Left ventricle myocardium inferior (tissue), 1 donor: ENCODE measurements at regions not wholly inside any gene's neighbourhood (a gene's known extent, or its start where the extent isn't known, plus 50 kb on each side); places are given as distances from the start of the nearest gene placed in this dataset.

Experiments used
- DNase-seq: peaks from one replicate; pipeline ENCODE4 v3.0.0-alpha.2; 2020
- H3K27ac ChIP-seq: fragments of 200-600 bp; replicated peaks from 2 replicates; pipeline ENCODE4 v1.8.0; 2021
- H3K27me3 ChIP-seq: fragments of 200-600 bp; 2 replicates; pipeline ENCODE4 v1.8.0; 2021; ENCODE audit warnings: low read depth
- H3K36me3 ChIP-seq: fragments of 200-600 bp; 2 replicates; pipeline ENCODE4 v1.8.0; 2021
- H3K4me1 ChIP-seq: fragments of 200-600 bp; 2 replicates; pipeline ENCODE4 v1.8.0; 2021
- H3K4me3 ChIP-seq: fragments of 200-600 bp; 2 replicates; pipeline ENCODE4 v1.8.0; 2021; ENCODE audit warnings: mild to moderate bottlenecking, moderate library complexity
- H3K9me3 ChIP-seq: fragments of 200-600 bp; replicated peaks from 2 replicates; pipeline ENCODE4 v1.8.0; 2021
- intact Hi-C: fragments of 100-400 bp; cut with micrococcal nuclease; formaldehyde crosslinking; loops from one replicate; pipeline ENCODE4 v1.11.0; 2022
- TF ChIP-seq, protein P1 (sequence below): fragments of 200-600 bp; IDR thresholded peaks from 2 replicates; pipeline ENCODE4 v1.8.0; 2021; ENCODE audit warnings: antibody characterized with exemption, mild to moderate bottlenecking, borderline replicate concordance
- donor health status: DM: no; HTN: yes; CAD: no; lungs with severe emphysema.

- no peaks in the 10 kb centered on the region for H3K36me3 ChIP-seq
- H3K4me1 ChIP-seq: peaks cover 76% of the 10 kb centered on the region
- H3K4me3 ChIP-seq: no peak overlapping the region
- no peaks in the 10 kb centered on the region for H3K9me3 ChIP-seq
- TF ChIP-seq, protein P1, sequence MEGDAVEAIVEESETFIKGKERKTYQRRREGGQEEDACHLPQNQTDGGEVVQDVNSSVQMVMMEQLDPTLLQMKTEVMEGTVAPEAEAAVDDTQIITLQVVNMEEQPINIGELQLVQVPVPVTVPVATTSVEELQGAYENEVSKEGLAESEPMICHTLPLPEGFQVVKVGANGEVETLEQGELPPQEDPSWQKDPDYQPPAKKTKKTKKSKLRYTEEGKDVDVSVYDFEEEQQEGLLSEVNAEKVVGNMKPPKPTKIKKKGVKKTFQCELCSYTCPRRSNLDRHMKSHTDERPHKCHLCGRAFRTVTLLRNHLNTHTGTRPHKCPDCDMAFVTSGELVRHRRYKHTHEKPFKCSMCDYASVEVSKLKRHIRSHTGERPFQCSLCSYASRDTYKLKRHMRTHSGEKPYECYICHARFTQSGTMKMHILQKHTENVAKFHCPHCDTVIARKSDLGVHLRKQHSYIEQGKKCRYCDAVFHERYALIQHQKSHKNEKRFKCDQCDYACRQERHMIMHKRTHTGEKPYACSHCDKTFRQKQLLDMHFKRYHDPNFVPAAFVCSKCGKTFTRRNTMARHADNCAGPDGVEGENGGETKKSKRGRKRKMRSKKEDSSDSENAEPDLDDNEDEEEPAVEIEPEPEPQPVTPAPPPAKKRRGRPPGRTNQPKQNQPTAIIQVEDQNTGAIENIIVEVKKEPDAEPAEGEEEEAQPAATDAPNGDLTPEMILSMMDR: no peak
- DNase-seq: no peak
- H3K27ac ChIP-seq: peak overlapping the region; percentile 86
- H3K27me3 ChIP-seq: no peaks in the 10 kb centered on the region
- intact Hi-C loops: no loop called here
These were observed 142.4 kb downstream of the PLPP3 start for GRCh38 chr1:56436912-56437417.

GRCh38 chr1:56436296-56436695, 143.1 kb downstream of the PLPP3 start:
- intact Hi-C loops: no loop called here
- Histone ChIP-seq H3K36me3 (no peaks in the 10 kb centered on the region), H3K9me3 (no peaks in the 10 kb centered on the region), H3K4me1 (peaks cover 78% of the 10 kb centered on the region), H3K27ac (peak overlapping the region; percentile 86), H3K27me3 (no peaks in the 10 kb centered on the region), H3K4me3 (no peak overlapping the region)
- no peak for DNase-seq
- TF ChIP-seq, protein P1: no peak

- no peak overlapping the region for H3K4me3 ChIP-seq
- intact Hi-C loops: no loop called here
These were observed 143.7 kb downstream of the PLPP3 start for GRCh38 chr1:56435434-56436262.

GRCh38 chr1:56434740-56435139, 144.6 kb downstream of the PLPP3 start:
- no peaks in the 10 kb centered on the region for H3K9me3 ChIP-seq
- H3K36me3 ChIP-seq: no peaks in the 10 kb centered on the region
- intact Hi-C loops: no loop called here
- H3K4me3 ChIP-seq: no peak overlapping the region
- DNase-seq: no peak
- peaks cover 67% of the 10 kb centered on the region for H3K4me1 ChIP-seq
- TF ChIP-seq, protein P1: no peak
- H3K27me3 ChIP-seq: no peaks in the 10 kb centered on the region
- H3K27ac ChIP-seq: no peak overlapping the region

More at GRCh38 chr1:56435434-56436262, 143.7 kb downstream of the PLPP3 start:
- Histone ChIP-seq H3K4me1 (peaks cover 76% of the 10 kb centered on the region), H3K27ac (peak overlapping the region; percentile 86), H3K36me3 (no peaks in the 10 kb centered on the region), H3K27me3 (no peaks in the 10 kb centered on the region), H3K9me3 (no peaks in the 10 kb centered on the region)
- TF ChIP-seq, protein P1: no peak
- no peak for DNase-seq

DNA sequence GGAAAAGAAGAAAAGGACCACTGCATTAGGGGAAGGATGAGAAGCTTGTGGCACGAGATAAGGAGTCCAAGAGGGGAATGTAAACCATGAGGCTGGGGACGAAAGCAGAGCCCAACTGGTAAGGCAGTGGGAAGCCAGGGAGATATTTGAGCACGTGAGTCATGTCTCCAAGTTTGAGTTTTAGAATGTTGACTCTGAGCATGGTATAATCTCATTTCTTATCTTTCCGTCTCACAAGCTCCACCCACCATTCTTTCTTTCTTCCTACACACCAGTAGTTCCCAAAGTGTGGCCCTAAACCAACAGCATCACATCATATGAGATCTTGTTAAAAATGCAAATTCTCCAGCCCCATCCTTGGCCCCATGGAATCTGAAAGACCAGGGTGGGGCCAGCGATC, 145.3 kb downstream of the PLPP3 start:
- no peaks in the 10 kb centered on the region for H3K27me3 ChIP-seq
- no peaks in the 10 kb centered on the region for H3K9me3 ChIP-seq
- H3K4me3 ChIP-seq: no peak overlapping the region
- TF ChIP-seq, protein P1: no peak
- peaks cover 60% of the 10 kb centered on the region for H3K4me1 ChIP-seq
- no peak for DNase-seq
- intact Hi-C loops: no loop called here
- H3K27ac ChIP-seq: no peak overlapping the region
- no peaks in the 10 kb centered on the region for H3K36me3 ChIP-seq
